TTC549 (cell line): ENCODE measurements at regions not wholly inside any gene's neighbourhood (a gene's known extent, or its start where the extent isn't known, plus 50 kb on each side); places are given as distances from the start of the nearest gene placed in this dataset.

Experiments used
- FAIRE-seq: peaks from 2 replicates; lab custom pipeline; 2012; peaks lifted over from hg19 to GRCh38; lab: Jason Lieb, UNC

- no peak for FAIRE-seq
These were observed 69.2 kb upstream of the SPRY1 start for GRCh38 chr4:123327346-123327745.

GRCh38 chr4:123327846-123328429, 68.7 kb upstream of the SPRY1 start:
- no peak for FAIRE-seq

GRCh38 chr4:123338715-123339114, 57.9 kb upstream of the SPRY1 start:
- no peak for FAIRE-seq

- no peak for FAIRE-seq
These were observed 56.9 kb upstream of the SPRY1 start for GRCh38 chr4:123339507-123340380.

GRCh38 chr4:123340381-123340701, 56.3 kb upstream of the SPRY1 start:
- FAIRE-seq, result no peak

- FAIRE-seq, result no peak
These were observed 54.1 kb upstream of the SPRY1 start for GRCh38 chr4:123342498-123342897.

- FAIRE-seq, result no peak
These were observed 53.1 kb upstream of the SPRY1 start for GRCh38 chr4:123343400-123344041.

- FAIRE-seq, result no peak
These were observed 51.3 kb upstream of the SPRY1 start for GRCh38 chr4:123345137-123345934.

GRCh38 chr4:123345935-123346300, 50.7 kb upstream of the SPRY1 start:
- no peak for FAIRE-seq

- no peak for FAIRE-seq
These were observed 50.2 kb upstream of the SPRY1 start for GRCh38 chr4:123346330-123346940.
